Transverse colon (tissue), 4 donors: ENCODE measurements at regions not wholly inside any gene's neighbourhood (a gene's known extent, or its start where the extent isn't known, plus 50 kb on each side); places are given as distances from the start of the nearest gene placed in this dataset.

ENCODE experiments used
- DNase-seq: peaks from one replicate; pipeline ENCODE4 v3.0.0-alpha.2; 2019
- H3K27ac ChIP-seq, 4 donors: fragments of 200-600 bp; sonication (generic); 2 replicates each; pipeline ENCODE4 v1.5.1; 2016 to 2018; ENCODE audit warnings: inconsistent platforms in 4 of 4
- H3K27me3 ChIP-seq: fragments of 200-600 bp; sonication (generic); 2 replicates; pipeline ENCODE4 v1.5.1; 2017; ENCODE audit warnings: inconsistent platforms
- H3K36me3 ChIP-seq, 4 donors: fragments of 200-600 bp; sonication (generic); 2 replicates each; pipeline ENCODE4 v1.5.1; 2017 to 2019; ENCODE audit warnings: inconsistent platforms in 4 of 4
- H3K4me1 ChIP-seq, 4 donors: fragments of 200-600 bp; sonication (generic); 2 replicates each; pipeline ENCODE4 v1.5.1; 2017 to 2020; ENCODE audit warnings: inconsistent platforms in 4 of 4
- H3K4me3 ChIP-seq, 4 donors: fragments of 200-600 bp; sonication (generic); 1 replicate in 1 of 4; 2 replicates in 3 of 4; pipeline versions ENCODE4 v1.5.1 to v1.6.1; 2017 to 2019; ENCODE audit warnings: inconsistent platforms in 4 of 4
- H3K9me3 ChIP-seq, 2 donors: fragments of 200-600 bp; sonication (generic); 2 replicates each; pipeline ENCODE4 v1.5.1; 2017 to 2019; ENCODE audit warnings: inconsistent platforms in 2 of 2
- CTCF ChIP-seq, 5 experiments: fragments of 200-600 bp in 3 of 5; fragments of 450-650 bp in 2 of 5; sonication (generic) in 3 of 5; IDR thresholded peaks; 1 replicate in 2 of 5; 2 replicates in 3 of 5; pipeline ENCODE4 v1.5.1; 2016 to 2017; ENCODE audit warnings: antibody characterized with exemption in 5 of 5, inconsistent platforms in 3 of 5, mild to moderate bottlenecking in 2 of 5, moderate library complexity in 1 of 5
- EP300 ChIP-seq: sonication (generic); formaldehyde crosslinking; IDR thresholded peaks from one replicate; pipeline ENCODE4 v1.6.1; 2017; ENCODE audit warnings: antibody characterized with exemption, low read depth
- POLR2A ChIP-seq: fragments of 450-650 bp; IDR thresholded peaks from one replicate; pipeline ENCODE4 v1.6.1; 2016; ENCODE audit warnings: antibody characterized with exemption, mild to moderate bottlenecking, moderate library complexity
- POLR2AphosphoS5 ChIP-seq, 3 donors: sonication (generic); formaldehyde crosslinking; IDR thresholded peaks; one replicate each; pipeline ENCODE4 v1.6.1; 2016; ENCODE audit warnings: antibody characterized with exemption in 3 of 3
- WGBS, 2 donors: methylation state at CpG; one replicate each; pipeline ENCODE4 v1.1.5; 2018; ENCODE audit warnings: low coverage in 1 of 2; 5-methylcytosine and 5-hydroxymethylcytosine counted together
- in situ Hi-C, 4 donors: fragments of 200-750 bp; cut with MboI; loops; one replicate each; pipeline versions ENCODE4 v1.15.0 to v1.15.1; 2017; ENCODE audit warnings: low sequenced_read_pairs in 3 of 4, low pct_ligation_motif_present in 1 of 4, low pct_unique_long_range_greater_than_20kb in 1 of 4
- intact Hi-C: fragments of 100-400 bp; cut with DNase I; formaldehyde crosslinking; loops from one replicate; pipeline ENCODE4 v1.15.1; 2023; ENCODE audit warnings: low total_unique reads

- H3K9me3 ChIP-seq, result no peaks in the 10 kb centered on the region
- no peak overlapping the region for H3K4me3 ChIP-seq
- no peaks in the 10 kb centered on the region for H3K36me3 ChIP-seq
- intact Hi-C loops, result no loop called here
- DNase-seq, result no peak
- in situ Hi-C loops, result no loop called here
- 83% methylated on average over 2 of the region's 2 CpGs for WGBS, 2 donors
- TF ChIP-seq CTCF (IDR thresholded peaks at IDR 0.05) (no peak), POLR2AphosphoS5 (IDR thresholded peaks at IDR 0.05) (no peak), POLR2A (no peak)
- peak overlapping the region in 3 of 4 donors; percentile 23 to 53 (median 52) for H3K27ac ChIP-seq
- H3K27me3 ChIP-seq, result no peaks in the 10 kb centered on the region
- peaks cover 0 to 5% (median 0%) of the 10 kb centered on the region in 4 donors for H3K4me1 ChIP-seq
Observed at GRCh38 chr3:30486368-30486767, 120.0 kb upstream of the TGFBR2 start.

GRCh38 chr3:30488070-30488756 is 118.2 kb upstream of the TGFBR2 start:
- H3K27me3 ChIP-seq, result no peaks in the 10 kb centered on the region
- no peak overlapping the region for H3K4me3 ChIP-seq
- DNase-seq, result no peak
- peaks cover 0 to 6% (median 4%) of the 10 kb centered on the region in 4 donors for H3K4me1 ChIP-seq
- no peak for TF ChIP-seq EP300
- TF ChIP-seq POLR2AphosphoS5 (IDR thresholded peaks at IDR 0.05), result no peak
- no peak for TF ChIP-seq CTCF (IDR thresholded peaks at IDR 0.05)
- no peak for TF ChIP-seq POLR2A
- no peaks in the 10 kb centered on the region for H3K9me3 ChIP-seq
- in situ Hi-C loops, result no loop called here
- WGBS, 2 donors, result 94 to 100% methylated on average over 4 of the region's 4 CpGs
- intact Hi-C loops, result no loop called here
- no peaks in the 10 kb centered on the region for H3K36me3 ChIP-seq
- no peak overlapping the region for H3K27ac ChIP-seq

- Histone ChIP-seq H3K4me3 (no peak overlapping the region), H3K9me3 (no peaks in the 10 kb centered on the region), H3K27ac (peak overlapping the region; percentile 80 to 89 (median 83)), H3K4me1 (peaks cover 17 to 40% (median 19%) of the 10 kb centered on the region in 4 donors), H3K27me3 (no peaks in the 10 kb centered on the region), H3K36me3 (no peaks in the 10 kb centered on the region)
- DNase-seq, result no peak
- WGBS, 2 donors, result 65 to 80% methylated on average over 6 of the region's 6 CpGs
- TF ChIP-seq POLR2AphosphoS5 (IDR thresholded peaks at IDR 0.05) (no peak), EP300 (no peak), CTCF (IDR thresholded peaks at IDR 0.05) (no peak), POLR2A (no peak)
- intact Hi-C loops, result no loop called here
- in situ Hi-C loops, result no loop called here
Observed at GRCh38 chr3:30492322-30493192, 113.8 kb upstream of the TGFBR2 start.

- TF ChIP-seq POLR2AphosphoS5 (IDR thresholded peaks at IDR 0.05) (peak; percentile 40 to 47 (median 43)), CTCF (IDR thresholded peaks at IDR 0.05) (no peak)
- 61 to 71% methylated on average over 2 of the region's 2 CpGs for WGBS, 2 donors
- intact Hi-C loops (no loop called here), in situ Hi-C loops (no loop called here)
- peak overlapping the region; percentile 80 to 89 (median 83) for H3K27ac ChIP-seq
- peaks cover 17 to 41% (median 20%) of the 10 kb centered on the region in 4 donors for H3K4me1 ChIP-seq
- H3K36me3 ChIP-seq, result no peaks in the 10 kb centered on the region
- no peaks in the 10 kb centered on the region for H3K27me3 ChIP-seq
- H3K9me3 ChIP-seq, result no peaks in the 10 kb centered on the region
- no peak for DNase-seq
- H3K4me3 ChIP-seq, result no peak overlapping the region
Observed at GRCh38 chr3:30493911-30494311, 112.5 kb upstream of the TGFBR2 start.
